ENCODE measurements at regions not wholly inside any gene's neighbourhood (a gene's known extent, or its start where the extent isn't known, plus 50 kb on each side); places are given as distances from the start of the nearest gene placed in this dataset.

DNA sequence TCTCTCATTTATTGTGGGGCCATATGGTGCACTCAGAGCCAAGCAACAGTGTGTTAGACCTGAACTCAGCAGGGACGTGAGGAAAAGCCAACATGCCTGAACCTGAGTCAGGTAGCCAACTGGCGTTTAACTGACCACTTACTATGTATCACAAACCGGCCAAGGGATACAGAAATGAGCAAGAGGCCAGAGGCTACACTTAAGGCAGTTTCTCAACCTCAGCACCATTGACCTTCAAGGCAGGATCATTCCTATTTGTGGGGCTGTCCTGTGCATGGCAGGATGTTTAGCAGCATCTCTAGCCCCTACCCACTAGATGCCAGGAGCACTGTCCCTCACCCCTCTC is 103.5 kb upstream of the NANOS1 start:
- TF ChIP-seq CHD1 (IDR thresholded peaks at IDR 0.05; ENCODE audit: low read depth, low read length) (no peak), JUND (IDR thresholded peaks at IDR 0.05; ENCODE audit: low read length) (no peak), MAFK (IDR thresholded peaks at IDR 0.05; ENCODE audit: low read depth, low read length) (no peak), POLR2A (IDR thresholded peaks at IDR 0.05; ENCODE audit: control extremely low read depth in 1 of 2, low read depth in 2 of 2, low read length in 2 of 2) (no peak), EP300 (IDR thresholded peaks at IDR 0.05; ENCODE audit: borderline replicate concordance in 1 of 2, low read depth in 2 of 2, low read length in 2 of 2) (no peak), RNF2 (IDR thresholded peaks at IDR 0.05; ENCODE audit: borderline replicate concordance, low read depth, low read length, missing control alignments, poor library complexity, severe bottlenecking) (no peak), KDM1A (IDR thresholded peaks at IDR 0.05; ENCODE audit: borderline replicate concordance, low read length) (no peak), SP1 (IDR thresholded peaks at IDR 0.05; ENCODE audit: low read depth, low read length) (no peak), ZNF274 (IDR thresholded peaks at IDR 0.05; ENCODE audit: borderline replicate concordance, extremely low read depth, low read length) (no peak), POLR2AphosphoS5 (IDR thresholded peaks at IDR 0.05; ENCODE audit: low read depth, low read length) (no peak), SUZ12 (IDR thresholded peaks at IDR 0.05; ENCODE audit: low read length) (no peak)
- TF ChIP-seq, protein P1, sequence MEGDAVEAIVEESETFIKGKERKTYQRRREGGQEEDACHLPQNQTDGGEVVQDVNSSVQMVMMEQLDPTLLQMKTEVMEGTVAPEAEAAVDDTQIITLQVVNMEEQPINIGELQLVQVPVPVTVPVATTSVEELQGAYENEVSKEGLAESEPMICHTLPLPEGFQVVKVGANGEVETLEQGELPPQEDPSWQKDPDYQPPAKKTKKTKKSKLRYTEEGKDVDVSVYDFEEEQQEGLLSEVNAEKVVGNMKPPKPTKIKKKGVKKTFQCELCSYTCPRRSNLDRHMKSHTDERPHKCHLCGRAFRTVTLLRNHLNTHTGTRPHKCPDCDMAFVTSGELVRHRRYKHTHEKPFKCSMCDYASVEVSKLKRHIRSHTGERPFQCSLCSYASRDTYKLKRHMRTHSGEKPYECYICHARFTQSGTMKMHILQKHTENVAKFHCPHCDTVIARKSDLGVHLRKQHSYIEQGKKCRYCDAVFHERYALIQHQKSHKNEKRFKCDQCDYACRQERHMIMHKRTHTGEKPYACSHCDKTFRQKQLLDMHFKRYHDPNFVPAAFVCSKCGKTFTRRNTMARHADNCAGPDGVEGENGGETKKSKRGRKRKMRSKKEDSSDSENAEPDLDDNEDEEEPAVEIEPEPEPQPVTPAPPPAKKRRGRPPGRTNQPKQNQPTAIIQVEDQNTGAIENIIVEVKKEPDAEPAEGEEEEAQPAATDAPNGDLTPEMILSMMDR (IDR thresholded peaks at IDR 0.05; ENCODE audit: control extremely low read depth in 1 of 3, insufficient read depth in 1 of 3, low read depth in 1 of 3, low read length in 3 of 3): no peak

Measured in H1 (cell line).